CD14-positive monocyte (primary cell): ENCODE measurements at regions not wholly inside any gene's neighbourhood (a gene's known extent, or its start where the extent isn't known, plus 50 kb on each side); places are given as distances from the start of the nearest gene placed in this dataset.

Source experiments
- DNase-seq, 3 donors: peaks; one replicate each; pipeline ENCODE4 v3.0.0-alpha.2; 2011 to 2022
- H2AFZ ChIP-seq: 2 replicates; pipeline ENCODE4 v1.6.0; 2012; ENCODE audit warnings: mild to moderate bottlenecking, low read depth, low read length, inconsistent platforms; ENCODE audit not compliant: insufficient read depth, poor library complexity, severe bottlenecking
- H3K27ac ChIP-seq, 2 donors: 1 replicate in 1 of 2; 2 replicates in 1 of 2; pipeline ENCODE4 v1.5.1; 2012 to 2013; ENCODE audit warnings: low read length in 2 of 2, control low read depth in 1 of 2, inconsistent platforms in 1 of 2, low read depth in 1 of 2, mild to moderate bottlenecking in 1 of 2
- H3K27me3 ChIP-seq, 2 donors: one replicate each; pipeline versions ENCODE4 v1.6.0 to v1.6.1; 2011 to 2013; ENCODE audit warnings: low read length in 2 of 2; ENCODE audit not compliant: control insufficient read depth in 2 of 2, insufficient read depth in 2 of 2
- H3K36me3 ChIP-seq, 2 donors: replicated peaks in 1 of 2; 1 replicate in 1 of 2; 2 replicates in 1 of 2; pipeline versions ENCODE4 v1.5.1 to v1.6.1; 2012 to 2013; ENCODE audit warnings: low read length in 2 of 2, control low read depth in 1 of 2, inconsistent platforms in 1 of 2, mild to moderate bottlenecking in 1 of 2; ENCODE audit not compliant: insufficient read depth in 2 of 2, control insufficient read depth in 1 of 2
- H3K4me1 ChIP-seq, 2 donors: 1 replicate in 1 of 2; 2 replicates in 1 of 2; pipeline versions ENCODE4 v1.5.1 to v1.6.1; 2012 to 2013; ENCODE audit warnings: low read length in 2 of 2, control low read depth in 1 of 2, inconsistent platforms in 1 of 2, mild to moderate bottlenecking in 1 of 2, moderate library complexity in 1 of 2; ENCODE audit not compliant: insufficient read depth in 2 of 2, control insufficient read depth in 1 of 2
- H3K4me2 ChIP-seq: replicated peaks from 2 replicates; pipeline ENCODE3; 2012; ENCODE audit warnings: low read length, moderate library complexity, mild to moderate bottlenecking; ENCODE audit not compliant: poor library complexity, severe bottlenecking; ENCODE audit errors: extremely low read depth
- H3K4me3 ChIP-seq, 3 experiments: fragments of 200-600 bp in 1 of 3; sonication (generic) in 1 of 3; replicated peaks in 1 of 3; 1 replicate in 2 of 3; 2 replicates in 1 of 3; pipeline ENCODE4 v1.5.1; 2011 to 2013; ENCODE audit warnings: low read length in 3 of 3, mild to moderate bottlenecking in 3 of 3, control low read depth in 2 of 3, low read depth in 2 of 3, inconsistent platforms in 1 of 3, moderate library complexity in 1 of 3
- H3K79me2 ChIP-seq: 2 replicates; pipeline ENCODE4 v1.6.0; 2012; ENCODE audit warnings: mild to moderate bottlenecking, control low read depth, inconsistent platforms, low read length, moderate library complexity; ENCODE audit not compliant: insufficient read depth
- H3K9ac ChIP-seq: 2 replicates; pipeline ENCODE4 v1.6.0; 2017; ENCODE audit warnings: low read length, mild to moderate bottlenecking; ENCODE audit not compliant: insufficient read depth, poor library complexity, severe bottlenecking
- H3K9me3 ChIP-seq, 2 donors: replicated peaks in 1 of 2; 1 replicate in 1 of 2; 2 replicates in 1 of 2; pipeline versions ENCODE4 v1.5.1 to v1.6.1; 2012 to 2013; ENCODE audit warnings: low read length in 2 of 2, control low read depth in 1 of 2; ENCODE audit not compliant: control insufficient read depth in 1 of 2, insufficient read depth in 1 of 2
- H4K20me1 ChIP-seq: 2 replicates; pipeline ENCODE4 v1.6.0; 2012; ENCODE audit warnings: mild to moderate bottlenecking, low read length, control low read depth, moderate library complexity; ENCODE audit not compliant: insufficient read depth
- H3K27ac Mint-ChIP-seq, 7 donors: one replicate each; pipeline ENCODE4 v1.8.0; 2020; ENCODE audit warnings: mild to moderate bottlenecking in 7 of 7, mixed read lengths in 7 of 7, moderate library complexity in 6 of 7, inconsistent platforms in 2 of 7
- H3K27me3 Mint-ChIP-seq, 3 donors: one replicate each; pipeline ENCODE4 v1.8.0; 2021 to 2022; ENCODE audit warnings: low read depth in 3 of 3, mild to moderate bottlenecking in 3 of 3, mixed read lengths in 3 of 3, moderate library complexity in 3 of 3, inconsistent platforms in 1 of 3
- H3K36me3 Mint-ChIP-seq, 2 donors: one replicate each; pipeline ENCODE4 v1.8.0; 2020; ENCODE audit warnings: mixed read lengths in 2 of 2, inconsistent platforms in 1 of 2, mild to moderate bottlenecking in 1 of 2
- H3K4me1 Mint-ChIP-seq: one replicate; pipeline ENCODE4 v1.8.0; 2020; ENCODE audit warnings: mild to moderate bottlenecking, mixed read lengths
- H3K4me3 Mint-ChIP-seq, 2 donors: one replicate each; pipeline ENCODE4 v1.8.0; 2020; ENCODE audit warnings: mild to moderate bottlenecking in 2 of 2, mixed read lengths in 2 of 2, moderate library complexity in 1 of 2
- H3K9me3 Mint-ChIP-seq, 7 donors: one replicate each; pipeline ENCODE4 v1.8.0; 2020 to 2022; ENCODE audit warnings: mixed read lengths in 7 of 7, mild to moderate bottlenecking in 6 of 7, moderate library complexity in 6 of 7, inconsistent platforms in 2 of 7
- WGBS: methylation state at CpG from one replicate; pipeline ENCODE4 v1.1.5; 2013; ENCODE audit warnings: missing lambda C conversion rate; ENCODE audit not compliant: insufficient coverage; 5-methylcytosine and 5-hydroxymethylcytosine counted together
- intact Hi-C, 2 donors: fragments of 100-400 bp; cut with micrococcal nuclease; formaldehyde crosslinking; loops; one replicate each; pipeline versions ENCODE4 v1.15.0 to v1.15.1; 2023
- TF ChIP-seq, protein P1 (sequence below): fragments of 200-600 bp; IDR thresholded peaks from one replicate; pipeline ENCODE4 v1.8.0; 2022; ENCODE audit warnings: antibody characterized with exemption, mild to moderate bottlenecking

DNA sequence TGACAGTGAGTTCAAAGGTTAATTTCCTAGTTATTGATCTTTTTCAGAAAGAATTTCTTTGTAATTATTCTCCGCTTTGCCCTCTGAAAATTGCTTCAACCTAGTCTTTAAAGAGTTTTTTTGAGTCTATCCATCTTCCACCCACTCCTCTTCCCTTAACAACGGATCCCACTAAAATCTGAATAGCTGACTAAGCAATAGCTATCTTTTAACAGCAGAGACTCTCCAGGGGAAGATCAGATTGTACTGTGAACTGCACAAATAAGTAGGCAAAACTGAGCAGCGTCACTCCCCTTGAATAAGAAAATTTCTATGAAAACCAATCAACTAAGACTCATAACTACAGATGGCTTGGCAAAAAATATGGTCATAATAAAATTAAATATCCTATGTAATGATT is 127.9 kb downstream of the TUSC7 start:
- Mint-ChIP-seq H3K27me3 (peaks cover 0 to 5% (median 2%) of the 10 kb centered on the region in 3 donors), H3K9me3 (no peaks in the 10 kb centered on the region), H3K36me3 (no peaks in the 10 kb centered on the region), H3K4me3 (no peak overlapping the region), H3K4me1 (no peaks in the 10 kb centered on the region), H3K27ac (no peak overlapping the region)
- no peak overlapping the region for H2AFZ ChIP-seq
- H3K4me2 ChIP-seq, result no peak overlapping the region
- no peaks in the 10 kb centered on the region for H4K20me1 ChIP-seq
- H3K9ac ChIP-seq, result no peak overlapping the region
- H3K36me3 ChIP-seq, result no peaks in the 10 kb centered on the region
- intact Hi-C loops, result no loop called here
- no peak overlapping the region for H3K4me3 ChIP-seq
- TF ChIP-seq, protein P1, sequence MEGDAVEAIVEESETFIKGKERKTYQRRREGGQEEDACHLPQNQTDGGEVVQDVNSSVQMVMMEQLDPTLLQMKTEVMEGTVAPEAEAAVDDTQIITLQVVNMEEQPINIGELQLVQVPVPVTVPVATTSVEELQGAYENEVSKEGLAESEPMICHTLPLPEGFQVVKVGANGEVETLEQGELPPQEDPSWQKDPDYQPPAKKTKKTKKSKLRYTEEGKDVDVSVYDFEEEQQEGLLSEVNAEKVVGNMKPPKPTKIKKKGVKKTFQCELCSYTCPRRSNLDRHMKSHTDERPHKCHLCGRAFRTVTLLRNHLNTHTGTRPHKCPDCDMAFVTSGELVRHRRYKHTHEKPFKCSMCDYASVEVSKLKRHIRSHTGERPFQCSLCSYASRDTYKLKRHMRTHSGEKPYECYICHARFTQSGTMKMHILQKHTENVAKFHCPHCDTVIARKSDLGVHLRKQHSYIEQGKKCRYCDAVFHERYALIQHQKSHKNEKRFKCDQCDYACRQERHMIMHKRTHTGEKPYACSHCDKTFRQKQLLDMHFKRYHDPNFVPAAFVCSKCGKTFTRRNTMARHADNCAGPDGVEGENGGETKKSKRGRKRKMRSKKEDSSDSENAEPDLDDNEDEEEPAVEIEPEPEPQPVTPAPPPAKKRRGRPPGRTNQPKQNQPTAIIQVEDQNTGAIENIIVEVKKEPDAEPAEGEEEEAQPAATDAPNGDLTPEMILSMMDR, result no peak
- whole genome bisulfite sequencing, result no CpG with 5 or more reads among the region's 3 CpGs
- no peaks in the 10 kb centered on the region for H3K9me3 ChIP-seq
- no peaks in the 10 kb centered on the region for H3K4me1 ChIP-seq
- no peak for DNase-seq
- no peaks in the 10 kb centered on the region for H3K27me3 ChIP-seq
- H3K27ac ChIP-seq, result no peak overlapping the region
- H3K79me2 ChIP-seq, result no peaks in the 10 kb centered on the region

DNA sequence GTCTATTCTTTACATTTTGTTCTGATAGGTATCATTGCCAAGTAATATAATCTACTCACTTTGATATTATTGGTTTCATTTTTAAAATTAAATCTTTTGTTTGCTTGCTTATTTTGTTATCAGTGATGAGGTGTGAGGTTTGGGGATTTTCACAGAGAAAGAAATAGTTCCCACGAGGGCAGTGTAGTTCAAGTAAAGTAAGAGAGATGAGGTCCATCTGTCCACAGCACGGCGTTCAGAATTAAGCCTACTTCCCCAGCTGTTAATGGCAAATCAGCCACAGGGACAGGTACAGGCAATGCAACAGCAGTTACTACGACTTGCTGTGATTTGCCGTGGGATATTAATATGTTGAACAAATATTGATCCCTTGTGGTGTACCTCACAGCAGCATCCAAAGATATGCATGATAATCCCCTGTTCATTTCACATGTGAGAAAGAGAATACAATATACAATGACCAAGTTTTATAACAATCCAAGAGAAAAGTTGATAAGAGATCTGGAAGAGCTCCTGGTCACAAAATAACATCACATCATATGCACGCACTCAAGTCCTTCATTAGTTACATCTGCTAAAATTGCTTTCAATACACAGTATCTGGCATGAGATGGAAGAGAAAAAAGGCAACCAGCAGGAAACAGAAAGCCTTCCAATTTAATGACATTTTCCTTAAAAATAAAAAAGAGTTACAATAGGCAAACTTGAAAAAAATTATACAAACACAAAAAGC is 131.6 kb downstream of the TUSC7 start:
- Histone ChIP-seq H3K9ac (no peak overlapping the region), H3K27ac (no peak overlapping the region), H3K4me2 (no peak overlapping the region), H3K36me3 (no peaks in the 10 kb centered on the region), H3K4me3 (no peak overlapping the region), H3K27me3 (no peaks in the 10 kb centered on the region), H3K79me2 (no peaks in the 10 kb centered on the region), H3K4me1 (no peaks in the 10 kb centered on the region), H3K9me3 (no peaks in the 10 kb centered on the region), H2AFZ (no peak overlapping the region), H4K20me1 (no peaks in the 10 kb centered on the region)
- no peaks in the 10 kb centered on the region for H3K36me3 Mint-ChIP-seq
- peaks cover 0 to 2% (median 0%) of the 10 kb centered on the region in 7 donors for H3K9me3 Mint-ChIP-seq
- intact Hi-C loops, result no loop called here
- 83% methylated on average over 3 of the region's 6 CpGs for WGBS
- TF ChIP-seq, protein P1, result no peak
- H3K4me3 Mint-ChIP-seq, result no peak overlapping the region
- H3K27ac Mint-ChIP-seq, result no peak overlapping the region
- no peaks in the 10 kb centered on the region for H3K4me1 Mint-ChIP-seq
- no peaks in the 10 kb centered on the region for H3K27me3 Mint-ChIP-seq
- DNase-seq, result no peak
